Neural cell (in vitro differentiated cells): ENCODE measurements at regions not wholly inside any gene's neighbourhood (a gene's known extent, or its start where the extent isn't known, plus 50 kb on each side); places are given as distances from the start of the nearest gene placed in this dataset.

Experiments used
- H2AFZ ChIP-seq: fragments of 200-600, 300-800 bp; sonication (generic), shearing (Covaris generic); 2 replicates; pipeline ENCODE4 v1.6.0; 2014; ENCODE audit warnings: low read depth, mild to moderate bottlenecking, antibody characterized with exemption, low read length, moderate library complexity
- H3F3A ChIP-seq: fragments of 200-600 bp; shearing (Covaris generic); 2 replicates; pipeline ENCODE4 v1.6.1; 2016; ENCODE audit warnings: mild to moderate bottlenecking, moderate library complexity, mixed read lengths, antibody characterized with exemption, low read length; ENCODE audit not compliant: insufficient read depth, poor library complexity, severe bottlenecking
- H3K27ac ChIP-seq: fragments of 200-600, 300-800 bp; sonication (generic), shearing (Covaris generic); 2 replicates; pipeline ENCODE4 v1.5.1; 2014; ENCODE audit warnings: mild to moderate bottlenecking, low read length, moderate library complexity
- H3K27me3 ChIP-seq: fragments of 300-800, 200-600 bp; sonication (generic), shearing (Covaris generic); 2 replicates; pipeline ENCODE4 v1.6.0; 2014; ENCODE audit warnings: mild to moderate bottlenecking, low read depth, low read length, moderate library complexity; ENCODE audit not compliant: insufficient read depth
- H3K36me3 ChIP-seq: fragments of 300-800, 200-600 bp; sonication (generic), shearing (Covaris generic); 2 replicates; pipeline ENCODE4 v1.5.1; 2014; ENCODE audit warnings: mild to moderate bottlenecking, antibody characterized with exemption, low read length, moderate library complexity; ENCODE audit not compliant: insufficient read depth
- H3K4me2 ChIP-seq: fragments of 300-800, 200-600 bp; sonication (generic), shearing (Covaris generic); 2 replicates; pipeline ENCODE4 v1.6.0; 2014; ENCODE audit warnings: mild to moderate bottlenecking, low read length
- H3K4me3 ChIP-seq: fragments of 300-800, 200-600 bp; sonication (generic), shearing (Covaris generic); 2 replicates; pipeline ENCODE4 v1.5.1; 2014; ENCODE audit warnings: mild to moderate bottlenecking, low read length, moderate library complexity
- H3K79me2 ChIP-seq: fragments of 200-600 bp; shearing (Covaris generic); replicated peaks from 2 replicates; pipeline ENCODE4 v1.6.0; 2014; ENCODE audit warnings: mild to moderate bottlenecking, low read length, moderate library complexity; ENCODE audit not compliant: insufficient read depth
- H3K9ac ChIP-seq: fragments of 300-800, 200-600 bp; sonication (generic), shearing (Covaris generic); 2 replicates; pipeline ENCODE4 v1.6.1; 2016; ENCODE audit warnings: mild to moderate bottlenecking, low read length, mixed read lengths
- H3K9me2 ChIP-seq: fragments of 200-600 bp; shearing (Covaris generic); 2 replicates; pipeline ENCODE4 v1.6.1; 2016; ENCODE audit warnings: mild to moderate bottlenecking, low read length, mixed read lengths; ENCODE audit not compliant: insufficient read depth
- H3K9me3 ChIP-seq: fragments of 200-600, 300-800 bp; sonication (generic), shearing (Covaris generic); 2 replicates; pipeline ENCODE4 v1.6.1; 2016; ENCODE audit warnings: mild to moderate bottlenecking, mixed run types, low read length, moderate library complexity, mixed read lengths
- H4K20me1 ChIP-seq: fragments of 200-600 bp; shearing (Covaris generic); 2 replicates; pipeline ENCODE4 v1.6.1; 2016; ENCODE audit warnings: mild to moderate bottlenecking, mixed run types; ENCODE audit not compliant: insufficient read depth
- EP300 ChIP-seq: fragments of 450-650 bp; conservative IDR thresholded peaks from 2 replicates; pipeline ENCODE4 v1.6.1; 2014; ENCODE audit warnings: antibody characterized with exemption, mild to moderate bottlenecking, moderate library complexity; ENCODE audit not compliant: poor library complexity, severe bottlenecking
- EZH2 ChIP-seq: fragments of 200-600, 300-800 bp; shearing (Covaris generic), sonication (generic); IDR thresholded peaks from 2 replicates; pipeline ENCODE4 v1.6.1; 2014; ENCODE audit warnings: antibody characterized with exemption, low read length, borderline replicate concordance, mild to moderate bottlenecking; ENCODE audit not compliant: insufficient read depth, poor library complexity, severe bottlenecking
- MXI1 ChIP-seq: fragments of 450-650 bp; conservative IDR thresholded peaks from 2 replicates; pipeline ENCODE4 v1.6.1; 2014; ENCODE audit warnings: antibody characterized with exemption, mild to moderate bottlenecking; ENCODE audit not compliant: poor library complexity, severe bottlenecking
- POLR2AphosphoS5 ChIP-seq: IDR thresholded peaks from 2 replicates; pipeline ENCODE4 v1.6.1; 2012
- RAD21 ChIP-seq: fragments of 450-650 bp; conservative IDR thresholded peaks from 2 replicates; pipeline ENCODE4 v1.6.1; 2014; ENCODE audit warnings: antibody characterized with exemption, mild to moderate bottlenecking, moderate library complexity
- SMC3 ChIP-seq: fragments of 450-650 bp; conservative IDR thresholded peaks from 2 replicates; pipeline ENCODE4 v1.6.1; 2014; ENCODE audit warnings: antibody characterized with exemption, mild to moderate bottlenecking, moderate library complexity; ENCODE audit not compliant: poor library complexity
- TAF1 ChIP-seq: IDR thresholded peaks from 2 replicates; pipeline ENCODE4 v1.6.1; 2012; ENCODE audit warnings: low read depth
- TF ChIP-seq, protein P1 (sequence below): fragments of 450-650 bp; IDR thresholded peaks from 2 replicates; pipeline ENCODE4 v1.5.1; 2014; ENCODE audit warnings: antibody characterized with exemption, mild to moderate bottlenecking, moderate library complexity; ENCODE audit not compliant: poor library complexity, severe bottlenecking
- TF ChIP-seq, protein P2 (sequence below): IDR thresholded peaks from 2 replicates; pipeline ENCODE4 v1.6.1; 2012; ENCODE audit warnings: borderline replicate concordance

DNA sequence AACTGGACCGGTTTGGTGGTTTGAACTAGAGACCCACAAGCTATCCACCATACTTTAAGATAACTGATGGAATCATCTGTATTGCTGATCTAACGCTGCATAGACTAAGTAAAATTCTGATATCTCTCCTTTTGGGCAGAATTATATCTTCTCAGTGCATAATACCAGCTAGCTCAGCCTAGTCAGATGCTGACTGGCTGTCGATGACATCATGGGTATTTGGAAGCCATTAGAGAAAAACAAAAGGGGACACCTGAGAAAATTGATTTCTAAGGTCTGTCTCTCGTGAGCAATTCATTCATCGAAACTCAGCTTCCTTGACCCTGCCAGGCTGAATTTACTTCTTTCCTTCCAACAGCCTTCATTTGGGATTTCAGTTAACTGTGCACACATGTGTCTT, 263.0 kb upstream of the CCL2 start:
- Histone ChIP-seq H3K36me3 (no peaks in the 10 kb centered on the region), H3K9me3 (no peaks in the 10 kb centered on the region), H3K4me2 (no peak overlapping the region), H4K20me1 (no peaks in the 10 kb centered on the region), H3K9me2 (no peaks in the 10 kb centered on the region), H3F3A (no peaks in the 10 kb centered on the region), H3K79me2 (no peaks in the 10 kb centered on the region), H3K27me3 (no peaks in the 10 kb centered on the region), H3K27ac (no peak overlapping the region), H3K4me3 (no peak overlapping the region), H3K9ac (no peak overlapping the region), H2AFZ (no peak overlapping the region)
- TF ChIP-seq SMC3 = no peak
- TF ChIP-seq, protein P1, sequence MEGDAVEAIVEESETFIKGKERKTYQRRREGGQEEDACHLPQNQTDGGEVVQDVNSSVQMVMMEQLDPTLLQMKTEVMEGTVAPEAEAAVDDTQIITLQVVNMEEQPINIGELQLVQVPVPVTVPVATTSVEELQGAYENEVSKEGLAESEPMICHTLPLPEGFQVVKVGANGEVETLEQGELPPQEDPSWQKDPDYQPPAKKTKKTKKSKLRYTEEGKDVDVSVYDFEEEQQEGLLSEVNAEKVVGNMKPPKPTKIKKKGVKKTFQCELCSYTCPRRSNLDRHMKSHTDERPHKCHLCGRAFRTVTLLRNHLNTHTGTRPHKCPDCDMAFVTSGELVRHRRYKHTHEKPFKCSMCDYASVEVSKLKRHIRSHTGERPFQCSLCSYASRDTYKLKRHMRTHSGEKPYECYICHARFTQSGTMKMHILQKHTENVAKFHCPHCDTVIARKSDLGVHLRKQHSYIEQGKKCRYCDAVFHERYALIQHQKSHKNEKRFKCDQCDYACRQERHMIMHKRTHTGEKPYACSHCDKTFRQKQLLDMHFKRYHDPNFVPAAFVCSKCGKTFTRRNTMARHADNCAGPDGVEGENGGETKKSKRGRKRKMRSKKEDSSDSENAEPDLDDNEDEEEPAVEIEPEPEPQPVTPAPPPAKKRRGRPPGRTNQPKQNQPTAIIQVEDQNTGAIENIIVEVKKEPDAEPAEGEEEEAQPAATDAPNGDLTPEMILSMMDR = no peak
- no peak for TF ChIP-seq MXI1
- no peak for TF ChIP-seq POLR2AphosphoS5
- TF ChIP-seq, protein P2, sequence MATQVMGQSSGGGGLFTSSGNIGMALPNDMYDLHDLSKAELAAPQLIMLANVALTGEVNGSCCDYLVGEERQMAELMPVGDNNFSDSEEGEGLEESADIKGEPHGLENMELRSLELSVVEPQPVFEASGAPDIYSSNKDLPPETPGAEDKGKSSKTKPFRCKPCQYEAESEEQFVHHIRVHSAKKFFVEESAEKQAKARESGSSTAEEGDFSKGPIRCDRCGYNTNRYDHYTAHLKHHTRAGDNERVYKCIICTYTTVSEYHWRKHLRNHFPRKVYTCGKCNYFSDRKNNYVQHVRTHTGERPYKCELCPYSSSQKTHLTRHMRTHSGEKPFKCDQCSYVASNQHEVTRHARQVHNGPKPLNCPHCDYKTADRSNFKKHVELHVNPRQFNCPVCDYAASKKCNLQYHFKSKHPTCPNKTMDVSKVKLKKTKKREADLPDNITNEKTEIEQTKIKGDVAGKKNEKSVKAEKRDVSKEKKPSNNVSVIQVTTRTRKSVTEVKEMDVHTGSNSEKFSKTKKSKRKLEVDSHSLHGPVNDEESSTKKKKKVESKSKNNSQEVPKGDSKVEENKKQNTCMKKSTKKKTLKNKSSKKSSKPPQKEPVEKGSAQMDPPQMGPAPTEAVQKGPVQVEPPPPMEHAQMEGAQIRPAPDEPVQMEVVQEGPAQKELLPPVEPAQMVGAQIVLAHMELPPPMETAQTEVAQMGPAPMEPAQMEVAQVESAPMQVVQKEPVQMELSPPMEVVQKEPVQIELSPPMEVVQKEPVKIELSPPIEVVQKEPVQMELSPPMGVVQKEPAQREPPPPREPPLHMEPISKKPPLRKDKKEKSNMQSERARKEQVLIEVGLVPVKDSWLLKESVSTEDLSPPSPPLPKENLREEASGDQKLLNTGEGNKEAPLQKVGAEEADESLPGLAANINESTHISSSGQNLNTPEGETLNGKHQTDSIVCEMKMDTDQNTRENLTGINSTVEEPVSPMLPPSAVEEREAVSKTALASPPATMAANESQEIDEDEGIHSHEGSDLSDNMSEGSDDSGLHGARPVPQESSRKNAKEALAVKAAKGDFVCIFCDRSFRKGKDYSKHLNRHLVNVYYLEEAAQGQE = no peak
- no peak for TF ChIP-seq RAD21

DNA sequence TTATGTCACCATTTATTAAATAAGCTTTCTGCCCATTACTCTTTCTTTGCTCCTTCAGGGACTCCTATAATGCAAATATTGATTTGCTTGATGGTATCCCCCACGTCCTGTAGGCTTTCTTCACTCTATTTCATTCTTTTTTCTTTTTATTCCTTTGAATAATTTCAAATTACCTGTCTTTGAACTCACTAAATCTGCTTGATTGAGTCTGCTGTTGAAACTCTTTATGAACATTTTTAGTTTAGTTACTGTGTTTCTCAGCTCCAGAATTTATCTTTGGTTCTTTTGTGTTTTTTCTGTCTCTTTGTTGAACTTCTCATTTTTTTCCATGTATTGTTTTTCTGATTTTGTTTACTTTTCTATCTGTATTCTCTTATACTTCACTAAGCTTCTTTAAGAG, 254.4 kb upstream of the CCL2 start:
- Histone ChIP-seq H3K36me3 (no peaks in the 10 kb centered on the region), H3K4me2 (no peak overlapping the region), H3K9me2 (no peaks in the 10 kb centered on the region), H3K4me3 (no peak overlapping the region), H3K9ac (no peak overlapping the region), H3K9me3 (peaks cover 8% of the 10 kb centered on the region), H3K27me3 (no peaks in the 10 kb centered on the region), H3K27ac (no peak overlapping the region), H3F3A (no peaks in the 10 kb centered on the region), H4K20me1 (no peaks in the 10 kb centered on the region), H2AFZ (no peak overlapping the region), H3K79me2 (no peaks in the 10 kb centered on the region)
- TF ChIP-seq EP300 (no peak), MXI1 (no peak), SMC3 (no peak), POLR2AphosphoS5 (no peak), RAD21 (no peak), TAF1 (no peak), EZH2 (no peak)
- TF ChIP-seq, protein P2 = no peak
- TF ChIP-seq, protein P1 = no peak
